Adrenal gland (tissue), 9 donors: ENCODE measurements at regions not wholly inside any gene's neighbourhood (a gene's known extent, or its start where the extent isn't known, plus 50 kb on each side); places are given as distances from the start of the nearest gene placed in this dataset.
A peak's percentile ranks its signal among the peaks of the same experiment; 100 is the strongest.

Experiments
- DNase-seq, 7 donors: peaks; one replicate each; pipeline ENCODE4 v3.0.0-alpha.2; 2019 to 2020
- H3K27ac ChIP-seq, 5 donors: fragments of 200-600 bp; sonication (generic) in 4 of 5; 1 replicate in 3 of 5; 2 replicates in 2 of 5; pipeline versions ENCODE4 v1.5.1 to v1.8.0; 2016 to 2020; ENCODE audit warnings: mild to moderate bottlenecking in 1 of 5
- H3K27me3 ChIP-seq: fragments of 200-600 bp; 2 replicates; pipeline ENCODE4 v1.8.0; 2021
- H3K36me3 ChIP-seq, 2 donors: fragments of 200-600 bp; replicated peaks in 1 of 2; 1 replicate in 1 of 2; 2 replicates in 1 of 2; pipeline versions ENCODE4 v1.5.1 to v1.8.0; 2018 to 2022
- H3K4me1 ChIP-seq, 2 donors: fragments of 200-600 bp; replicated peaks in 1 of 2; 1 replicate in 1 of 2; 2 replicates in 1 of 2; pipeline versions ENCODE4 v1.5.1 to v1.8.0; 2018 to 2021
- H3K4me3 ChIP-seq, 4 donors: fragments of 200-600 bp; sonication (generic) in 3 of 4; one replicate each; pipeline ENCODE4 v1.5.1; 2016 to 2018
- H3K9me3 ChIP-seq, 3 donors: fragments of 200-600 bp; sonication (generic) in 1 of 3; replicated peaks in 1 of 3; 1 replicate in 2 of 3; 2 replicates in 1 of 3; pipeline versions ENCODE4 v1.5.1 to v1.8.0; 2016 to 2021
- POLR2A ChIP-seq, 2 donors: fragments of 450-650 bp; IDR thresholded peaks; one replicate each; pipeline ENCODE4 v1.6.1; 2017; ENCODE audit warnings: antibody characterized with exemption in 2 of 2, mild to moderate bottlenecking in 2 of 2, moderate library complexity in 1 of 2
- WGBS, 4 donors: extraction: QIAGEN DNeasy Blood & Tissue Kit in 2 of 4; methylation state at CpG; one replicate each; pipeline versions ENCODE4 v1.1.5 to v1.1.7; 2013 to 2017; 5-methylcytosine and 5-hydroxymethylcytosine counted together
- intact Hi-C, 2 donors: fragments of 100-400 bp; cut with DNase I; formaldehyde crosslinking; loops; one replicate each; pipeline versions ENCODE4 v1.14.1 to v1.15.0; 2022 to 2023
- TF ChIP-seq, protein P1 (sequence below), 6 experiments: fragments of 450-650 bp in 4 of 6; fragments of 200-600 bp in 2 of 6; sonication (generic) in 1 of 6; IDR thresholded peaks; 1 replicate in 5 of 6; 2 replicates in 1 of 6; pipeline versions ENCODE4 v1.5.1 to v1.8.0; 2016 to 2021; ENCODE audit warnings: antibody characterized with exemption in 6 of 6, mild to moderate bottlenecking in 2 of 6, moderate library complexity in 1 of 6
- donor health status: healthy with polysubstance abuse.
- donor health status: Bipolar disorder and iron deficiency.
- donor health status: DM: yes; HTN: yes; CAD: no.
- donor health status: DM: no; HTN: no; CAD: no.
- donor health status: DM: no; HTN: no; CAD: no.

DNA sequence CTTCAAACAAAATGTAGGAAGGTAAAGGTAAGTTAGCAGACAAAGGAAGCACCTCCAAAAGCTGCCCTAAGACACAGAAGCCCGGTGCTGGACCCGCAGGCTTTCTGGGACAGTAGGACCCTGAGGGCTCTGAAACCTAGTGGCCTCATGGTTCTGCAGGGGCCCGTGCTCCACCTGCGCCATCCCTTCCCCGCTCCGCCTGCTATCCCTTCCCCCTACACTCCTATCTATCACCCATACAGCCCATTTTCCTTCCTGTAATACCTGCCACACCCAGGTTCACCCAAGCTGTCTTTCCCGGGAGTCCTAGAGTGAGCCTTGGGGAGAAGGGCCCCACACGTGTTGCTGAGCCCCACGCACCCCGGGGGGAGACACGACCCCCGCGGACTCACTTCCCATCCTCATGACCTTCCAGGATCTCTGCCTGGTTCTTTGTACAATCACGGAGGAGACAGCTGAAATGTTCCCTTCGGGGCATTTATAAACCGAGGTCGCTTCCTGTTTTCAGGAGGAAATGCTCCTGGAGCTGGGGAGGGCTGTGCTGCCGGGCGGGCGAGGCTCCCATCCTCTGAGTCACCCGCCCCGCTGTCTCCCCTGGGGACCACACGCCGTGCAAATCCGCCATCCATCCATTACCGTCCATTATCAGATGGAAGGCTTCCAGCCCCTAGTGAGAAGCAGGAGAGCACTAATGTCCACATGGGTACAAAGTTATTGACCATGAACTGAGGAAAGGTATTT, 251.7 kb upstream of the PITRM1 start:
- Histone ChIP-seq H3K4me1 (no peaks in the 10 kb centered on the region), H3K4me3 (no peak overlapping the region), H3K9me3 (no peaks in the 10 kb centered on the region), H3K27me3 (no peaks in the 10 kb centered on the region), H3K27ac (peak overlapping the region in 2 of 5 donors; percentile 52 to 72), H3K36me3 (no peaks in the 10 kb centered on the region)
- DNase-seq: peak; percentile 26 to 70 (median 51)
- intact Hi-C loops: no loop called here
- TF ChIP-seq POLR2A (IDR thresholded peaks at IDR 0.05): no peak
- TF ChIP-seq, protein P1, sequence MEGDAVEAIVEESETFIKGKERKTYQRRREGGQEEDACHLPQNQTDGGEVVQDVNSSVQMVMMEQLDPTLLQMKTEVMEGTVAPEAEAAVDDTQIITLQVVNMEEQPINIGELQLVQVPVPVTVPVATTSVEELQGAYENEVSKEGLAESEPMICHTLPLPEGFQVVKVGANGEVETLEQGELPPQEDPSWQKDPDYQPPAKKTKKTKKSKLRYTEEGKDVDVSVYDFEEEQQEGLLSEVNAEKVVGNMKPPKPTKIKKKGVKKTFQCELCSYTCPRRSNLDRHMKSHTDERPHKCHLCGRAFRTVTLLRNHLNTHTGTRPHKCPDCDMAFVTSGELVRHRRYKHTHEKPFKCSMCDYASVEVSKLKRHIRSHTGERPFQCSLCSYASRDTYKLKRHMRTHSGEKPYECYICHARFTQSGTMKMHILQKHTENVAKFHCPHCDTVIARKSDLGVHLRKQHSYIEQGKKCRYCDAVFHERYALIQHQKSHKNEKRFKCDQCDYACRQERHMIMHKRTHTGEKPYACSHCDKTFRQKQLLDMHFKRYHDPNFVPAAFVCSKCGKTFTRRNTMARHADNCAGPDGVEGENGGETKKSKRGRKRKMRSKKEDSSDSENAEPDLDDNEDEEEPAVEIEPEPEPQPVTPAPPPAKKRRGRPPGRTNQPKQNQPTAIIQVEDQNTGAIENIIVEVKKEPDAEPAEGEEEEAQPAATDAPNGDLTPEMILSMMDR (IDR thresholded peaks at IDR 0.05): no peak
- WGBS, 4 donors: 46 to 66% (median 59%) methylated on average over 26 of the region's 26 CpGs

DNA sequence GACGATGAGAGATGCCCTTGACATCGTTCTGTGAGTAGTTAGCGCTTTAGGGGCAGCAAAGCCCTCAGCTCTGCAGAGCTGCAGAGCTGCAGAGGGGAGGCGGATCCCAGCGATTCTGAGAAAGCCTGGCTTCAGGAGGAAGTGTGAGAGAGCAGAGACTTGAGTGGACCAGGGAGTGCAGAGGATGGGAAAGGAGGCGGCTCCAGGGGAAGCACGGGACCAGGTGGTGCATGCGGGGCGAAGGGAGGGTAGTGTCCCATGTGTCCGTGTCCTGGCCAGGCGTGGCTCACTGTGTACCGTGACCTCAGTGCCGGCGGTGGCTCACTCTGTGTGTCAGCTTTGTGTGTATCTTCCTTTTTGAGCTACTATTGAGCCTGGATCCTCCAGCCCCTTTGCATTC, 250.8 kb upstream of the PITRM1 start:
- intact Hi-C loops: no loop called here
- Histone ChIP-seq H3K27me3 (no peaks in the 10 kb centered on the region), H3K9me3 (no peaks in the 10 kb centered on the region), H3K4me3 (no peak overlapping the region), H3K4me1 (no peaks in the 10 kb centered on the region), H3K27ac (no peak overlapping the region), H3K36me3 (no peaks in the 10 kb centered on the region)
- no peak for DNase-seq
- no peak for TF ChIP-seq POLR2A (IDR thresholded peaks at IDR 0.05)
- TF ChIP-seq, protein P1 (IDR thresholded peaks at IDR 0.05): no peak
- WGBS, 4 donors: 59 to 78% (median 71%) methylated on average over 14 of the region's 14 CpGs

DNA sequence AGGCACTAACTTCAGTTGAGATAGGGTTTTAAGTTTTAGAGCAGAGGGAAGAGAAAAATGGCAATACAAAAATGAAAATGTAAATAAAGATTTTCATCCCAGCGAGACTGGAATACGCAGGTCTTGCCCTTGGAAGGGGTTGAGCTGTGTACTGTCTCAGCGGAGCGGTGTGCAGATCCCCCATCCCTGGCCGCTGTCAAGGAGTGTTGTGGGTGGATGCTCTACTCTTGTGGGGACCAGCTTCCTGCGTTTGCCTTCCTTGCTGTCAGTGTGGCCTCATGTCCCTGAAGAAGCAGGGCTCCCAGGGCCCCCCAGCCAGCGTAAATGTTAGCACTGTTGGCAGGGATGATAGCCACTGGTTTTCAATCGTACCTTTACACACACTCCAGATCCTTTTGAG, 249.7 kb upstream of the PITRM1 start:
- WGBS, 4 donors: 77 to 79% (median 78%) methylated on average over 8 of the region's 8 CpGs
- H3K9me3 ChIP-seq: no peaks in the 10 kb centered on the region
- H3K36me3 ChIP-seq: no peaks in the 10 kb centered on the region
- DNase-seq: no peak
- H3K27ac ChIP-seq: no peak overlapping the region
- H3K27me3 ChIP-seq: no peaks in the 10 kb centered on the region
- intact Hi-C loops: no loop called here
- no peak overlapping the region for H3K4me3 ChIP-seq
- no peaks in the 10 kb centered on the region for H3K4me1 ChIP-seq
- TF ChIP-seq, protein P1 (IDR thresholded peaks at IDR 0.05): no peak
- TF ChIP-seq POLR2A (IDR thresholded peaks at IDR 0.05): no peak

DNA sequence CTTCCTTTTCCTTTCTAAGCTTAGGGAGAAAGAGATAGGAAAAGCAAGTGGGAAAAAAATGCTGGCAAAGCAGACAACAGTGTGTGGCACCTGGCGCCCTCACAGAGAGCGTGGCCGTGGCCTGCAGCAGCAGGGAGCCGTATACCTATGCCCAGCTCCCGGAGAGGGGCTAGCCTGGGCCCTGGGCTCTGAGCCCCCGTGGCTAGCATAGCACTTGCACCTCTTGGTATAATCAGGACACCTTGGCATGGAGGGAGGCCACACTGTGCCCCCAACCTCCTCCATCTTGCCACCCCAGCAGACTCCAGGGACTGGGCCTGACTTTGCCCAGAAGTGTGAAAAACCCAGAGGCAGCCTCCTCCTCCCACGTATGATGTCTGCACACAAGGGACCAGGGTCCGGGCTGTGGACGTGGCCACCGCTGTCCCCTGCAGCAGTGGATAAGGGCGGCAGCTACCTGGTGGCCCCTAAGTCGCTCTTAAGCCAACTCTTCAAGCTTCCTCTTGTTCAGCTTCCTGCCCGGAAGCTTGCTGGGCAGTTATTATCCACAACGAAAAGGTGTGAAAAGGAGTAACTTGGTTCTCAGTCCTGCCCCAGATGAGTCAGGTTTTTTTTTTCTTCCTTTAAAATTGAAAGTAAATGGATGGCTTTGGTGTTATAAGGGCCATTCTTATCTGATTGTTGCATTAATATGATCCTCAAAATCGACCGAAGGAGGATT, 249.1 kb upstream of the PITRM1 start:
- no peak overlapping the region for H3K27ac ChIP-seq
- DNase-seq: no peak
- no peaks in the 10 kb centered on the region for H3K27me3 ChIP-seq
- no peak overlapping the region for H3K4me3 ChIP-seq
- no peak for TF ChIP-seq POLR2A (IDR thresholded peaks at IDR 0.05)
- TF ChIP-seq, protein P1 (IDR thresholded peaks at IDR 0.05): no peak
- 73 to 80% (median 76%) methylated on average over 10 to 16 of the region's 16 CpGs for WGBS, 4 donors
- no peaks in the 10 kb centered on the region for H3K9me3 ChIP-seq
- intact Hi-C loops: no loop called here
- H3K4me1 ChIP-seq: no peaks in the 10 kb centered on the region
- no peaks in the 10 kb centered on the region for H3K36me3 ChIP-seq
